Large intestine (tissue), 3 donors: ENCODE measurements at regions not wholly inside any gene's neighbourhood (a gene's known extent, or its start where the extent isn't known, plus 50 kb on each side); places are given as distances from the start of the nearest gene placed in this dataset.

Experiments
- DNase-seq, 2 donors: peaks; one replicate each; pipeline versions ENCODE4 v3.0.0 to v3.0.0-alpha.2; 2013
- H3K27ac ChIP-seq: one replicate; pipeline ENCODE4 v1.5.1; 2013; ENCODE audit warnings: low read length
- H3K27me3 ChIP-seq: 2 replicates; pipeline ENCODE4 v1.6.1; 2013; ENCODE audit warnings: low read length; ENCODE audit not compliant: control insufficient read depth, insufficient read depth
- H3K36me3 ChIP-seq: 2 replicates; pipeline ENCODE4 v1.6.1; 2013; ENCODE audit warnings: low read length; ENCODE audit not compliant: control insufficient read depth, insufficient read depth
- H3K4me1 ChIP-seq: one replicate; pipeline ENCODE4 v1.6.1; 2013; ENCODE audit warnings: low read length; ENCODE audit not compliant: control insufficient read depth, insufficient read depth
- H3K4me3 ChIP-seq: one replicate; pipeline ENCODE4 v1.5.1; 2013; ENCODE audit warnings: low read length
- H3K9me3 ChIP-seq: one replicate; pipeline ENCODE4 v1.6.1; 2013; ENCODE audit warnings: mild to moderate bottlenecking, low read depth, low read length, moderate library complexity; ENCODE audit not compliant: control insufficient read depth
- WGBS: methylation state at CpG from one replicate; pipeline ENCODE4 v1.1.5; 2013; ENCODE audit warnings: low lambda C conversion rate; ENCODE audit not compliant: insufficient coverage; 5-methylcytosine and 5-hydroxymethylcytosine counted together

DNA sequence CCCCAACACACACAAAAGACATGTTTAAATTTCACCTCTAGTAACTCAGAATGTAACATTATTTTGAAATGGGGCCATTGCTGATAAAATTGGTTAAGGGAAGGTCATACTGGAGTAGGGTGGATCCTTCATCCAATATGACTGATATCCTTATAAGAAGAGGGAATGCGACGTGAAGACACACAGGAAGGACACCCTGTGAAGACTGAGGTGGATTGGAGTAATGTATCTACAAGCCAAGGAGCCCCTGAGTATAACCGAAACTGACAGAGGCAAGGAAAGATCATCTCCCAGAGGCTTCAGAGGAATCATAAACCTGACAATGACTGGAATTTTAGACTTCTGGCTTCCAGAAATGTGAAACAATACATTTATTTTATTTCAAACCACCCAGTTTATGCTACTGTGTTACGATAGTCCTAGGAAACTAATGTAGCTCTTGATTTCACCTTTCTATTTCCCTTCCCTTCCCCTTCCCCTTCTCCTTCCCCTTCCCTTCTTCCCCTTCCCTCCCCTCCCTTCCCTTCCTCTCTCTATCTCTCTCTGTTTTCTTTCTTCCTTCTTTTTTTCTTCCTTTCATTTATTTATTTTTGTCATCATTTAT lies 1775.4 kb downstream of the LRRC4C start:
- no peak for DNase-seq
- Histone ChIP-seq H3K36me3 (no peaks in the 10 kb centered on the region), H3K9me3 (peaks cover 4% of the 10 kb centered on the region), H3K4me3 (no peak overlapping the region), H3K27me3 (no peaks in the 10 kb centered on the region), H3K27ac (no peak overlapping the region), H3K4me1 (no peaks in the 10 kb centered on the region)
- 96% methylated on average over 2 of the region's 4 CpGs for WGBS

GRCh38 chr11:39683288-39683950 lies 1776.0 kb downstream of the LRRC4C start:
- no peaks in the 10 kb centered on the region for H3K36me3 ChIP-seq
- WGBS, result 100% methylated on average over 1 of the region's 1 CpG
- H3K9me3 ChIP-seq, result peaks cover 4% of the 10 kb centered on the region
- H3K27ac ChIP-seq, result no peak overlapping the region
- no peak overlapping the region for H3K4me3 ChIP-seq
- H3K4me1 ChIP-seq, result no peaks in the 10 kb centered on the region
- no peaks in the 10 kb centered on the region for H3K27me3 ChIP-seq
- DNase-seq, result no peak

DNA sequence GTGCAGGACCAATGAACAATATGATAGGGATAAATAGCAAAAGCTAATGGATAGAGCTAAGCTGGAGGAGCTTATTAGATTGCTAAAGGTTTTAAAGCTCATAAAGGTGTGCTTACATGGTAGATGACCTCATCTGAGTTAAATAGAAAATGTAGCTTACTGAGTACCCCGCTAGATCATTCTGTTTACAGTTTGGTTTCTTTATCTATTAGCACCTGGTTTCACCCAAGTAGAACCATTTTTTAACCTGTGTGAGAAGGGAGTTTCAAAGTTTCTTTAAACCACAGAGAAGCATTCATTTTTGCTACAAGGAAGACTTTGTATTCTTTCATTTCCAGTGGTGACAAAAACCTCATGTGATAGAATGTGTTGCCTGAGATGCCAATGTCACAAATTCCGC lies 1778.0 kb downstream of the LRRC4C start:
- Histone ChIP-seq H3K9me3 (peaks cover 4% of the 10 kb centered on the region), H3K4me3 (no peak overlapping the region), H3K27me3 (no peaks in the 10 kb centered on the region), H3K36me3 (no peaks in the 10 kb centered on the region), H3K27ac (no peak overlapping the region), H3K4me1 (no peaks in the 10 kb centered on the region)
- DNase-seq, result no peak
- WGBS, result no CpG with 5 or more reads among the region's 2 CpGs

DNA sequence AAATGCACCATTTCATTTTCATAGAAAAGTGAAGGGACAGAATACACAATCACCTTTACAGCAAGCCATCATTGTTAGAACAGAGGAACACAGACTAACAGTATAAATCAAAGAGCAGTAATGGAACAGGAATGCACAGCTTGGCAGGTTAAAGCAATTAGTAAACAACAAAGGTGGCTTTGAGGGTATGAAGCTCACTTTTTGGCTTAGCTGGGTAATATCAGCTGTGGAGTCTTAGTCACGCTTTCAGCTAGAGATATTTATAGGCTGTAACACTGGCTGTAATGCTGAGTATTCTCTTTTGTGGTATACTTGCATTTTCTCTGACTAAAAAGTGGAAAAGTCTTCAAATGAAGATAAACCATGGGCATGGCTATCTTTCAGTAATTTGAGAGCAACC lies 1780.5 kb downstream of the LRRC4C start:
- Histone ChIP-seq H3K9me3 (peaks cover 4% of the 10 kb centered on the region), H3K4me1 (no peaks in the 10 kb centered on the region), H3K36me3 (no peaks in the 10 kb centered on the region), H3K27ac (no peak overlapping the region), H3K27me3 (no peaks in the 10 kb centered on the region), H3K4me3 (no peak overlapping the region)
- DNase-seq, result no peak
- WGBS, result no CpG with 5 or more reads among the region's 1 CpG

- WGBS, result no CpG with 5 or more reads among the region's 2 CpGs
Observed at GRCh38 chr11:39675171-39675570, 1784.3 kb downstream of the LRRC4C start.

GRCh38 chr11:39674761-39675160 lies 1784.7 kb downstream of the LRRC4C start:
- Histone ChIP-seq H3K27me3 (no peaks in the 10 kb centered on the region), H3K27ac (no peak overlapping the region), H3K4me1 (no peaks in the 10 kb centered on the region), H3K4me3 (no peak overlapping the region), H3K36me3 (no peaks in the 10 kb centered on the region), H3K9me3 (peaks cover 2% of the 10 kb centered on the region)
- DNase-seq, result no peak
- WGBS, result no CpG with 5 or more reads among the region's 2 CpGs

More at GRCh38 chr11:39675171-39675570, 1784.3 kb downstream of the LRRC4C start:
- H3K27ac ChIP-seq, result no peak overlapping the region
- H3K4me1 ChIP-seq, result no peaks in the 10 kb centered on the region
- no peak overlapping the region for H3K4me3 ChIP-seq
- no peaks in the 10 kb centered on the region for H3K27me3 ChIP-seq
- H3K36me3 ChIP-seq, result no peaks in the 10 kb centered on the region
- H3K9me3 ChIP-seq, result peaks cover 4% of the 10 kb centered on the region
- DNase-seq, result no peak

DNA sequence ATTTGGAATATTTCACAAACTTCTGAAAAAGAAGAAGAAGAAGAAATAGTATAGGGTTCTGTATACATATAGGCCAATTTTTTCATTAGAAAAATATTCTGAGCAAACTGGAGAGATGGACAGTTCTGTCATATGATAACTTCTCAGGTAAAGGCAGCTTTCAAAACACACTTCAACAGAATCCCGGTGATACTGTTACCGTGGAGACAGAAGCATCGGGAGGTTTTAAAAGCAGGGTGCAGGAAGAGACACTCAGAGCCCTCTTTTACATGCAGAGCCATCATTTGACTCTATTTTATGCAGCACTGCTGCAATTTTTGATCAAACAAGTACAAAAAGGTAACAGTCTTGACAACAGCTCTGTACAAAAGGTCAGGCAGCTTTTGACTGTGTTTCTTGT lies 1785.4 kb downstream of the LRRC4C start:
- Histone ChIP-seq H3K27me3 (no peaks in the 10 kb centered on the region), H3K27ac (no peak overlapping the region), H3K9me3 (no peaks in the 10 kb centered on the region), H3K36me3 (no peaks in the 10 kb centered on the region), H3K4me1 (no peaks in the 10 kb centered on the region), H3K4me3 (no peak overlapping the region)
- DNase-seq, result no peak
- WGBS, result no CpG with 5 or more reads among the region's 3 CpGs

DNA sequence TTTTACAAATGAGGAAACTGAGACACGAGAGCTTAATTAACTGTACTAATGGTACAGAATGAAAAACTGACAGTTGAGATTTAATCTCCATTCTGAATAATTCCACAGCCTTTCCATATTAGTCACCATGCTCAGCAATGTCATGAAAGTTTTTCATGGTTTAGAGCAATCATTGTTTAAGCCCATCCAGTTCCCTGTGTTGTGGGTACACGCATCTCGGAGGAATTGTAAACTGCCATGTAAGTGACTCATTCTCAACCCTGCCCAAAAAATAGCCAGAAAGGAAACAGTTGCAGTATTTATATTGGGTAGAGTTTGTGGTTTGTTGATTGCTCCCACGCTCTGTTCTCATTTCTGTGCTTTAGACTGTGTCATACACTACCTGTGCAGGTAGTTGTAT lies 1790.8 kb downstream of the LRRC4C start:
- no peak for DNase-seq
- H3K4me3 ChIP-seq, result no peak overlapping the region
- H3K9me3 ChIP-seq, result peaks cover 6% of the 10 kb centered on the region
- WGBS, result no CpG with 5 or more reads among the region's 4 CpGs
- no peaks in the 10 kb centered on the region for H3K36me3 ChIP-seq
- no peaks in the 10 kb centered on the region for H3K4me1 ChIP-seq
- H3K27ac ChIP-seq, result no peak overlapping the region
- H3K27me3 ChIP-seq, result no peaks in the 10 kb centered on the region

- no peaks in the 10 kb centered on the region for H3K27me3 ChIP-seq
- no peak overlapping the region for H3K27ac ChIP-seq
- DNase-seq, result no peak
- H3K36me3 ChIP-seq, result no peaks in the 10 kb centered on the region
- no peak overlapping the region for H3K4me3 ChIP-seq
- no CpG with 5 or more reads among the region's 6 CpGs for WGBS
- no peaks in the 10 kb centered on the region for H3K4me1 ChIP-seq
- H3K9me3 ChIP-seq, result peaks cover 10% of the 10 kb centered on the region
Observed at GRCh38 chr11:39664023-39664422, 1795.4 kb downstream of the LRRC4C start.

GRCh38 chr11:39661890-39662289 lies 1797.6 kb downstream of the LRRC4C start:
- no peaks in the 10 kb centered on the region for H3K27me3 ChIP-seq
- no peak overlapping the region for H3K27ac ChIP-seq
- no peaks in the 10 kb centered on the region for H3K36me3 ChIP-seq
- no peak overlapping the region for H3K4me3 ChIP-seq
- DNase-seq, result no peak
- H3K4me1 ChIP-seq, result no peaks in the 10 kb centered on the region
- H3K9me3 ChIP-seq, result peaks cover 10% of the 10 kb centered on the region

GRCh38 chr11:39651857-39652461 lies 1807.5 kb downstream of the LRRC4C start:
- no peaks in the 10 kb centered on the region for H3K4me1 ChIP-seq
- DNase-seq, result no peak
- no peak overlapping the region for H3K4me3 ChIP-seq
- no peaks in the 10 kb centered on the region for H3K36me3 ChIP-seq
- no peaks in the 10 kb centered on the region for H3K27me3 ChIP-seq
- whole genome bisulfite sequencing, result 92% methylated on average over 2 of the region's 24 CpGs
- H3K9me3 ChIP-seq, result peaks cover 3% of the 10 kb centered on the region
- no peak overlapping the region for H3K27ac ChIP-seq
